Kidney tubule cell (primary cell): ENCODE measurements at regions not wholly inside any gene's neighbourhood (a gene's known extent, or its start where the extent isn't known, plus 50 kb on each side); places are given as distances from the start of the nearest gene placed in this dataset.

Experiments
- DNase-seq: peaks from one replicate; pipeline ENCODE4 v3.0.0-alpha.2; 2018; ENCODE audit warnings: low spot score

DNA sequence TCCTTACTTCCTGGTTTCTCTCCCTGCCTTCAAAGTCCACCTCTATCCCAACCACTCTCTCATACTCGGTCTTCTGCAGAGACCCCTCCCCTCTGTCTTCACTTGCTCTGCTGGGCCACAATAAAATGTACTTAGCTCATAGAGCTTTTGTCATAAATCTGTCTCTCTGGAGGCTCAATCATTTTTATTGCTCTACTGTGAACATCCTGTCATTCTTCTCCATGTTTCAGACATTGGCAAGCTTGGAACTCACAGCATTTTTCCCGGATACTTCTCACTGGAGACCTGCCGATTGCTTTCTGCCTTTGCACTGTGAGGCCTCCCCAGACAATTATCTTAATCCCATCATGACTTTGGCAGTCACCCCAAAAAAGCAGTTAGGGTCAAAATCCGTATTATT is 192.3 kb upstream of the ZMIZ1 start:
- DNase-seq = no peak

DNA sequence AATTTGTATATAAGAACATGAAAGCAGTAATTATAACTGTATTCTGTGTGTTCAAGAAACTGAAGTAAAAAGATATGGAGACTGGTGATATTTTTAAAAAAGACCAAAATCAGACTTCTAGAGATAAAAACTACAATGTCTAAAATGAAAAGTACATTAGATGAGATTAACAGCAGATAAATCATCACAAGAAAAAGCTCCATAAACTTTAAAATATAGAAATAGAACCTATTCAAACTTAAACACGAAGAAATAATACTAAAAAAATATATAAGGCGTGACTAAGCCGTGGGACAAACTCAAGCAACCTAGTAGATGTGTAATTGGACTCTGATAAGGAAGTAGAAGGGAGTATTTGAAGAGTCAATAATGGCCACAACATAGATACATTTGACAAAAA is 189.1 kb upstream of the ZMIZ1 start:
- no peak for DNase-seq

DNA sequence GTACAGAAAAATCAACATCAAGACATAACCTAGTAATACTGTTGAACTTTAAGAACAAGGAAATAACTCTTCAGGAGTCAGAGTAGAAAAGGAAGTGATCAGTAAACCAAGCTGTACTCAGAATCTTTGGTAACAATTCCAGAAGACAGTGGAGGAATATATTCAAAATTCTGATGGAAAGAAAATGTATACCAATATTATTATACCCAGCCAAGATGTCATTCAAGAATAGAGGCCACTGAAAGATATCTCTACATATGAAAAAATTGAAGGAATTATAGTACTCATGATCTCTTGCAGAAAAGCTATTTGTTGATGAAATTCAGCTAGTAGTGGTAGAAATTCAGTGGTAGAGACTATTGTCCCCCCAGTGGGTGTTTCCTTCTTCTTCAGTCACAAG is 182.6 kb upstream of the ZMIZ1 start:
- DNase-seq = no peak

DNA sequence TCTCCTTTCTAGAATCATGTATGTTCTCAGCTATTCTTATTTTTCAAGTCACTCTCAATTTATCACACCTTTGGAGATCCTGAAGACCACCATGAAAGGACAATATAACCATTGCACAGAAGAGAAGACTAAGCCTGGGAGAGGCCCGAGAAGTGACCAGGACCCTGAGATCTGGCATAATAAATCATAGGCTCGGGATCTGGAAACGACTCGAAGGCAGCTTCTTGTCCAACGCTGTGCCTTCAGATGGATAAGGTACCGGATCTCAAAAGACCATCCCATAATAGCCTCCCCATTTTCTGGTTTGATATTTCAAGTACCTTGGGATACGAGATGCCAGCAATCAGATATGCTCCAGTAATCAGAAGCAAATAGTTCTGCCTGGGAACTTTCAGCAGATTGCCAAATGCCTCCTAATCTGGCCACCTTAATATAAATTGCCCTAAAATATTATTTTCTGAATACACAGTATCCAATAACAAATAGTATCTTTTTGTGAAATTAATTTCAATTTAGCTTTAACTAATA is 179.2 kb upstream of the ZMIZ1 start:
- DNase-seq = no peak

DNA sequence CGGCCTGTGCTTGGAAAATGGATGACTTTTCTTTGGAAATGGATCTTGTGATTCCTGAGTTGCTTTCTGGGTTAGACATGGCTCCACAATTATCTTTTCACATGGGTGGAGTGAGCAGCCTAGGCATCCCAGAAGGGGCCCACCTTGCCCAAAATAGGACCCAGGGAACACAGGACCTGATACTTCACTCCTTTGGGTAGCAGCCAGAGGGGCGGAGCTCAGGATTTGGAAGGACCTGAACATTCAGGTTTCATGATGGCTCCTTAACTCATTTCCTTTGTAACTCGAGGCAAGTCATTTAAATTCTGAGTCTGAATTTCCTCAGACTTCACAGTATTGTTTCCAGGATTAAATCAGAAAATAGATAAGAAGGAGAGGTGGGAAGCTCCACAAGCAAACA is 178.3 kb upstream of the ZMIZ1 start:
- DNase-seq = no peak

DNA sequence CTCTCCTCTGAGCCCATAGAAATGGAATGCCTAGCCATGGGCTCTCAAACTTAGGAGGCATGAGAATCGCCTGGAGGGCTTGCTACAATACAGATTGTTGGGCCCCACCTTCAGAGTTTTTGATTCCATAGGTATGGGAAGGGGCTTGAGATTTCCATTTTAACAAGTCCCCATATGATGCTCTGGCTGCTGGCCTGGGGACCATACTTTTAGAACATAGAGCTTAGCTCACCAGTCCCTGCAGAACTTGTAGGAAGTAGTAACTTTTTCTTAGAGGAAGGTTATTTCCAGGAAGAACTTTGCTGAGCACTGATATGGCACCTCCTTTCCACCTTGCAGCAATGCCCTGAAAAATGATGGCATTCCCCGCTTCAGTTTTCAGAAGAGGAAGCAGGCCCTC is 177.0 kb upstream of the ZMIZ1 start:
- DNase-seq = no peak

DNA sequence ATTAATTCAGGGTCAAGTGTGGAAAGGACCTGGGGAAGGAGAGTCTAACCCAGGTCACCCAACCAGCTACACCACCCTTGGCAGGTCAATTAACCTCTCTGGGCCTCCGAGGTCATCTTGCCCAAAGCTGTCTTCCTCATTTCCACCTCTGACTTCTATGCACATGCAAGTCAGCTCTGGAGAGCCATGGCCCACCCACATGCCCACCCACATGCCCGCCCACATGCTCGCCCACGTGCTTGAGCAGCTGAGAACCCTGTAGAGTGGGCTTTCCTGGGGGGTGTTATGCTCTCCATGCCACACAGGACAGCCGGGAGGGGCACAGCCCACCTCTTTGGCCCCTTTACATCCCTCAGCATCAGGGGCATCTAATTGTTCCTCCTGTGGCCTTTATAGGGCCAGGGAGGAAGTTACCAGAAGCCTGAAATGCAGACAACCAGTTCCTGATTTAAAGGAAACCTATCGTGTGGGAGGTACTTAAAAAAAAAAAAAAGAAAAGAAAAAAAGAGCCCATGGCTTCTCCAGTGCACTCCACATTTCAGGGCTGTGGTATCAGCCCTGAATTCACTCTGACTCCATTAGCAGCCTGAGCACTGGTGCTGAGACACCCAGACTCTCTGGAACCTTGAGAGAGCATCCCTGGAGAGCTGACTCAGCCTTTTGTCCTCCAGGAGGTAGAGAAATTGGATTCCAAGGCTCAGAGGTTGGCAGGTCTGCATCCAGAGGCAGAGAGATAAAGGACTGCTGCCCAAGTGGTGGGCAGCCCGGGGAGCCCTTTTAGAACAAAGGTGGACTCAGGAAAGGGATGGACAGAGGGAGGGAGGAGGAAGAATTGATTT is 176.2 kb upstream of the ZMIZ1 start:
- DNase-seq = peak; percentile 34

DNA sequence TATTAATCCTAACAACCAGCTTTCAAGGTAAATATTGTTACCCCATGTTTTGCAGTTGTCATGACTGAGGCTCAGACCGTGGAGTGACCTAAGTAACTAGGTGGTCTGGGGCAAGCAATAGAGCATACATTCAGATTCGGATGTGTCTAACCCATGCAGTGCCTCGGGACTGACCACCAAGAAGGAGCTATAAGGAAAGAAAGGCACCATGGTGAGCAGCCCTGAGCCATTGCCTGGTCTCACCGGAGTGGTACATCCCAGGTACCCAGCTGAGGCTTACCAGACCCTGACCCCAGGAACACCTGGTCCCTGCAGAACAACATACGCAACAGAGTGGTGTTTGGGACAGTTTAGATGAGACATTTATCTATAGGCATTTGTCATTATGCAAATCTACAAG is 175.5 kb upstream of the ZMIZ1 start:
- no peak for DNase-seq

DNA sequence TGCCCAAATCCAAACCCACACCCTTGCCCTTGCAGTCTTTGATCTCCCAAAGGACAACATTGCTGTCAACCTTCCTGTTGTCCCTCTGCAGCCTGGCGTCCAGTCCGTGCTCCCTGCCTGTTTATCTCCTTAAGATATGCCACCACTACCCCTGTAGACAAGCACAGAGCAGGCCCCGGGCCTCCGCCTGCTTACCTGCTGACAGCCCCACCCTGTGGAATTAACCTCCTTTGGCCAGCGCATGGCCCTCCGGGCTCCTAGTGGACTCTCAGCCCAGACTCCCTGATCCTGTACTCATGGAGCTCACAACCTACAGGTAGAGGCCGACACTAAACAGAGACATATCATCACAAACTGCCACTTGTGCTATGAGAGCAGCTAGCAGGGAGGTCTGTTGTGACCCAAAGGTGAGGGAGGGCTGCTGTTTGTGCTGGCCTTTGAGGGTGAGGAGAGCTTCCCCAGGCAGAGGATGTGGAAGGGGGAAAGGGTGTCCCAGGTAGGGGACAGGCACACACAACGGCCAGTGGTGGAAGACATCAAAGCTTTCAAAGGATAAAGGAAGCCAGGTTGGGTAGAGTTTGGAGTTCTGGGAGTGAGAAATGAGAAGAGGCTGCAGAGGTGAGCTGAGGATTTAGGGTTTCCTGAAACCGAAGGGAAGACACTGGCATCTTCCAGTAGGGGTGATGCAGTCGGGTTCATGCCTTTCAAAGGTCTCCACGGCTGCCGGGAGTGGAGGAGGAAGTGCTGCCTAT is 174.5 kb upstream of the ZMIZ1 start:
- no peak for DNase-seq

DNA sequence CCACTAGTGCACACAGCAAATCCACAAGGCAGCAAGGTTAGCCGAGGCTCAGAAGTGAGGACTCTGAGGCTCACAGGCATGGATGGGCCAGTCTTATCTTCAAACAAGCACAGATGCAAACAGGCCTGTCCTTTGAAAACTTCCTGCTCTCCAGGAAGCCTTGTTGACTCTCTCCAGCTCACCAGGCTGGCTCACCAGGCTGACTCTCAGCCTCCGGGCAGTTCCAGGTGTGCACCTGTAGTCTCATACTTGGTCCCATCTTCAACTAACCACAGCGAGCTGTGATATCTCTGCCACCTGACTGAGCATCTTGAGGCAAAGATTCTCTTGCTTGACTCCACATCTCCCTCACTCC is 173.9 kb upstream of the ZMIZ1 start:
- no peak for DNase-seq

DNA sequence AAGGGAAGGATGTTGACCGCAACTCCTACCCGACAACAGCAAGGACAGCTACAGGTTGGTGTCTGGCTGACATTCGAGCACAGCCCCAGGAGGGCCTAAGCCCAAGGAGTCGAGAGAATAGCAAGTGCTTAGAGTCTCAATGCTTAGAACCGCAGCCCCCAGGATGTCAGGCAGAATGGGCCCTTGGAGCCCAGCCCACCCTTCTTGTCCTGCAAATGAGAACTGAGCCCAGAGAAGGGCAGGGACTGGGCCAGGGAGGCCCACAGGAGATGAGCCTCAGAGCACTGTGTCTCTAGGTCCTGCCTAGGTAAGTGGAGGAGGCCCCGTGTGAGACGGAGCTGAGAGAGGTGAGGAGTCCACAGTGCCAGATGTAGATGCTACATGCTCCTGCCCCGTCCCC is 173.3 kb upstream of the ZMIZ1 start:
- no peak for DNase-seq

DNA sequence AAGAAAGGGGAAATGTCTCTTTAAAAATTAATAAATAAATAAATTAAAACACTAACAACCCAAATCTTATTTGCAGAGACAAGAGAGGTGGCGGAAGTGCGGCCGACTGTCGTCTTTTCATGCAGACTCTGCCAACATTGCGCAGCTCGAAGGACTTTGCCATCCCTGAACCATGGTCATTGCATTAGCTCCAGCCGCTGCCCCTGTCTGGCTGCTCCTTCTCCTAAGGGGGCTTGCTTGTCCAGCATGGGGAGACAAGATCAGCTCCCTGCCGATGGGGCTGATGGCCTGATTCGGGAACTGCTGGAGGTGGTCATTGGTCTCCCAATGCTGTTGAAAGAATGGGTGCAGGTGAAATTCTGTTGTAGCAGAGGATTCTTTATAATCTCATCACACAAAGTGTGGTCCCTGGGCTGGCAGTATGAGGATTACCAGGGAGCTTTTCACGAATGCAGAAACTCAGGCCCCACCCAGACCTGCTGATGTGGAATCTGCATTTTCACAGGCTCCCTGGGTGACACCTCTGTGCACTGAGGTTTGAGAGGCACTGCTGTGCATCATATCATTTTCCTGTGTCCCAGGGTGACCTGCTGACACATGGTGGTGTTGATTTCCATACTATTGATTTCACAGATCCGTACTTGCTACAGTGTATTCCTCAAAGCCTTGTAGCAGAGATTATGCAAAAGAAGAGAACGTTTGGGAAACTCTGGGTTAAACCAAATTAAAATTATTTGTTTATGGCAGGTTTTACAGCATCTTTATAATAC is 172.4 kb upstream of the ZMIZ1 start:
- DNase-seq = no peak

DNA sequence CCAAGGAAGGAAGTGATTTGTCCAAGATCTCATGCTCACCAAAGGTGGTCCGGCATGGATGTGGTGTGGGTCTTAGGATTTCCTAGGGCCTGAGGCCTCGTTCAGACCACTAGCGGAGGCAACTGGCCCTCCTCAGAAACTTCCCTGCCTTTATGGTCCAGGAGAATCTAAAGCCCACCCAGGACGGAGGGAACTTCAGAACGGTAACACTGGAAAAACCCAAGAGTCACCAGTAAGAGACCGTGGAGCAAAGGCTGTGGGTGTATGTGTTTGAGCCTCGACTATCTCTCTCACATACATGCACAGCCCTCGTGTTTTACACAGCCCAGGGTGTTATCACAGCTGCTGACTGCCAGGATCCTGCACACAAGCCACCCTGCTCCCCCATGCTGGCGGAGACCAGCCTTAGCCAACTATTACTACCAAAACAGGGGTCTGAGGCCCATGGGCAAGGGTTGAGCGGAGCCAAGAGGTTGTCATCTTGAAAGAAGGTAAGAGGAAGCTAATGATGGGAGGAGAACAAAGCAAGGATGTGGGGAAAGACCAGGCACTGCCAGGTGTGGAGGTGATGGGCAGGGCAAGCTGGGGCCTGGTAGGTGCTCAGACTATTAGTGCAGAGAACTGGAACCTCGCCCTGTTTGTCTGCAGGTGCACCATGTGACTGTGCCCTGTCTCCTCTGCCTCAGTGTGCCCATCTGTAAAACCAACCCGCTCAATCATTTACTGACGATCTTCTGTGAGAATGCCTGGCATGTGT is 170.2 kb upstream of the ZMIZ1 start:
- DNase-seq = no peak

DNA sequence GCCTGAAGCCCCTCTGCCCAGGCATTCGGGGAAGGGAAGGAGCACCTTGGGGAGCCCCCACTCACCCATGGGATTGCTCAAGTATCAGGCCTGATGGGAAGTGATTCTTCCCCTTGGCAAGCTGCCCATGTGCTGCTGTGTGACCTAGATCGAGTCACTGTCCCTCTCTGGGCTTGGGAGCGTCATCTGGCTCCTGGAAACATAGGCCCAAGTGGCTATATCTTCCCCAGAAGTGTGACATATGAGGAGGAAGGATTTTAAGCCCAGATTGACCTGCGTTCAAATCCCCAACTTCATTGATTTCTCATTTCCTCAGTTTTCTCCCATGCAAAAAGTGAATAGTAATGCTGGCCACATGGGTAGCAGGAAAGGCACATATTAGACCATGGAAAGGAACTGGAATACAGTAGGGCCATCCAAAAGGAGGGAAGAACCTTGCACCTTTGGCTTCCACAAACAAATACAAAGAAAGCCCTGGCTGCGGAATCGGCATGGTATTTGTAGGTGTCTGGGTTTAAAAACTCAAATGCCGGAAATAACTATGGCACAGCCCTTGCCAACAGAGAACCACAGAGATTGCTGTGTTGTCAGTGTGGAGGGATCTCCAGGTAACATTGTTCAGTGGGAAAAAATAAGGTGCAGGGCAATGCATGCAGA is 169.5 kb upstream of the ZMIZ1 start:
- no peak for DNase-seq

DNA sequence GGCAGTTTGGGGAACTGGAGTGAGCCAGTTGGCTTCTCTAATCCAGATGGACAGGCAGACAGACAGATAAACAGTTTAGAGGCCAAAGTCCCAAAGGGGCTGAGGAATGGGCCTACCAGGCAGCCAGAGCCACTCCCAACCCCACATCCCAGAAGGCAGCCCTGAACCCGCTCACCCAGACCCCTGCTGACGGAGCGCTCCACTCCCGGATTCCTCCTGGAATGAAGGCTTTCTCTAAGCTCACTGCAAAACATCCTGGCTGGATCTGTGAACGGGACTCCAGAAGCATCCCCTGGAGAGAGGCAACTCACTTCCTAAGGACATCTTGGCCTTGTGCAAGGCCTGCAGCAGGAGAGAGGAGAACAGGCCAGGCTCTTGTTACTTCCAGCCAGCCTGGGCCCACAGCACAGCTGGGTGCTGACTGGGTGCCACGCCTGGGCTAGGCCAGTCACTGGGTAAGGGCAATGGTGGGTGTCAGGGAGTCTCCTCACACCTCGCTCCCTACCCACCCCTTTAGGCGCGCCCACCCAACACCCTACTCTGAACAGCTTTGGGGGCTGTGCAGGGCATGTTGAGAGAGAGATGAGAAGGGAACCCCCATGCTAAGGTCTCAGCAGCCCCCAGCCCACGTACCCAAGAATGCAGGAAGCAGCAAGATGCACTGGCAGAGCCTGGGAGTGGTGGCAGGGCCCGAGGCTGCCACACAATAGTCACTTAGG is 168.6 kb upstream of the ZMIZ1 start:
- DNase-seq = no peak

DNA sequence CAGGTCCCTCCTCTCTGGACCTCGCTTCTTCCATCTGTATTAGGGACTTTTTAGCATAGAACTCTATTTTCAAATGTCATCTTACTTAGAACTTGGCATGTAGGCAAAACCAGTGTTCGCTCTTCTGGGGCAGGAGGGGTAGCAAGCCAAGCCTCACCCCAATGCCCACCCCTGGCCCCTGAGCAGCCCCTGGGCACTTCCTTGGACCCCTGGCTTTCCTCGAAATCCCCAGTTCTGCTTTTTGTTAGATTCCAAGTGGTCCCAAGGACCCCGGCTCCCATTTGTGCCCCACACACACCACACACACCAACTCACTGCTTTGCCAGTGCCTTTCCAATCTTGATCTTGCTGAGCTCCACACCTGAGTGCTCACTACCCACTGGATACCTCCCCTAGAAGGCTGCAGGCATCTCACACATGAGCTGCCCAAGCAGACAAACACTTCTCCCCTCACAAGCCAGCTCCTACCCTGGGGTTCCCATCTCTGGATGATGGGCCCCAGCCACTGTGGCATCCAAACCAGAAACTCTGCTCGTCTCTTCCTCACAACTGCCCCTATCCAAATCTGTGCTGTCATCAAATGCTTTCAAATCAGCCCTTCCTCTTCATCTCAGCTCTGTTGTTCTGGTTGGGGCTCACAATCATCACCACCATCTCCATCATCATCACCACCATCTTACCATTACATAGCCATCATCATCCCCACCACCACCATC is 167.9 kb upstream of the ZMIZ1 start:
- DNase-seq = no peak

DNA sequence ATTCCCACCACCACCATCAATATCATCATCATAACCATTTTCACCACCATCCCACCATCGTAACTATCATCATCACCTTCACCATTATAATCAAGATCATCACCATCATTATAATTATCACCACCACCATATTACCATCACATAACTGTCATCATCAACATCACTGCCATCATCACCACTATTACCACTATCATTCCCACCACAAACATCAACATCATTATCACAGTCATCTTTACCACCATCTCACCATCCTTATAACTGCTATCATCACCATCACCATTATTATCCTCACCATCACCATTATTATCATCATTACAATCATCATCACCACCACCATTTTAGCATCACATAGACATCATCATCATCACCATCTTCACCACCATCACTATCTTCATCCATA is 167.1 kb upstream of the ZMIZ1 start:
- DNase-seq = no peak

DNA sequence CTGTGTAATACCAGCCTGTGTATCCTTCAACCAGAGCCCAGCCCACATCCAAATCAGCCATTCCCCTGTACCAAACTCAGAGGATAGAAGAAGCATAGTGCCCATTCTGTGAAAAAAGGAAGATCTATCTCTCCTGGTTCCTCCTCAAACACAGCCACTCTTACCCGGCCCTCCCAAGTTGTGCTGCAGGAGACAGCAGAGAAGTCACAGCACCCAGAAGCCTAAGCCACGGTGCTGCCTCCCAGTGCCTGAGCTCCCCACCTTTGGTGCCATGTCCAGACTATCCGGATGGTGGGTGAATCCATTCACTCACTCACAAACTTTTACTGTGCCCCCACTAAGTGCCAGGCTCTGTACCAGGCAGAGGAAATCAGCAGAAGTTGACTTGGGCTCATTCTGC is 166.0 kb upstream of the ZMIZ1 start:
- no peak for DNase-seq

DNA sequence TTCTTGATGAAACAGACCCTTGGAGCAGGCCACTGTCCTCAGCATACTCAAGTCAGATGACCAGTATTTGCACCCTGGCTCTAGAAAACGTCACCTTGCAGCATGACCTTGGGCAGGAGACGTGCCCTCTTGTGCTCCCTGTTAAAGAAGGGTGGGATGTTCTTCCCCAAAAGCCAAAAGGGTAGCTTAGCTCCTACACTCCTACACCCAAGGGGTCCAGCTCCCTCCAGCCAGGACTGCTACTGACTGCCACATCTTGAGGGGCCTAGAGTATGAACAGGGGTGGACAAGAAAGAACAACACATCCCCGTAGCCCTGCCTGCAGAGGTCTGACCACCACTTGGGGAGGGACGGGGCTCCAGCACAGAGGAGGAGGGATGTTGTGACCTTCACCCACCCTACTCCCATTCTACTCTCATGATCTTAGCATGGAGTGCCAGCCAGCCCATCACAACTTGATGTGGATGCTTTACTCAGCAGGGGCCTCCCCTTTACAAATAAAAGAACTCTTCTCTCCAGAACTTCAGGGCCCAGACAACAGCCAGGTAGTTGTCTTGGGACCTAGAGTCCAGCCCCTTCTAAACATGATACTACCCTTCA is 165.3 kb upstream of the ZMIZ1 start:
- no peak for DNase-seq

DNA sequence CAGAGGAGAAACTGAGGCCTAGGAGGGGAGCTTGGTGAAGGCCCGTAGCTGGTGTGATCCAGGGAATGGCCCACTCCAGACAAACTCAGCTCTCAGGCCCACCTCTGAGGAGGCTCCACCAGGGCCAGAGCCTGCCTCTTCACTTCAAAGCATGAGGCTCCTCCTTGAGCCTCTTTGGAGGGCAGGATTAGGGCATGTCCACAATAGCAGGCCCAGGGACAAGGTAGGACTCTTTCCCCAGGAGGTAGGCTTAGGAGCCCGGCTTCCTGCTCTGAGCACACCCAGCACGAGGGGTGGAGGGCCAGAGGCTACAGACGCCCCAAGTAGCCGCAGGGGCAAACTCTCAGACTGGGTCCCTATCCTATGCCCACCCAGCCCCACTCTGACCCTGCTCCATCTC is 164.6 kb upstream of the ZMIZ1 start:
- DNase-seq = no peak
